Ascending aorta (tissue), 2 donors: ENCODE measurements at regions not wholly inside any gene's neighbourhood (a gene's known extent, or its start where the extent isn't known, plus 50 kb on each side); places are given as distances from the start of the nearest gene placed in this dataset.

Source experiments
- DNase-seq, 2 donors: peaks; one replicate each; pipeline ENCODE4 v3.0.0-alpha.2; 2019; ENCODE audit warnings: low spot score in 2 of 2
- H3K27ac ChIP-seq, 2 donors: fragments of 200-600 bp; sonication (generic); one replicate each; pipeline ENCODE4 v1.5.1; 2016 to 2017; ENCODE audit warnings: mild to moderate bottlenecking in 1 of 2
- H3K27me3 ChIP-seq: fragments of 200-600 bp; sonication (generic); one replicate; pipeline ENCODE4 v1.5.1; 2017
- H3K36me3 ChIP-seq, 2 donors: fragments of 200-600 bp; sonication (generic); one replicate each; pipeline ENCODE4 v1.5.1; 2016
- H3K4me1 ChIP-seq, 2 donors: fragments of 200-600 bp; sonication (generic); one replicate each; pipeline ENCODE4 v1.5.1; 2016 to 2017; ENCODE audit warnings: mild to moderate bottlenecking in 1 of 2
- H3K4me3 ChIP-seq, 2 donors: fragments of 200-600 bp; sonication (generic); one replicate each; pipeline ENCODE4 v1.5.1; 2016 to 2017; ENCODE audit warnings: mild to moderate bottlenecking in 1 of 2
- H3K9me3 ChIP-seq, 2 donors: fragments of 200-600 bp; sonication (generic); one replicate each; pipeline ENCODE4 v1.5.1; 2016
- CTCF ChIP-seq, 3 experiments: fragments of 200-600 bp in 2 of 3; fragments of 450-650 bp in 1 of 3; sonication (generic) in 2 of 3; IDR thresholded peaks; one replicate each; pipeline ENCODE4 v1.5.1; 2016 to 2019; ENCODE audit warnings: antibody characterized with exemption in 3 of 3, mild to moderate bottlenecking in 1 of 3, moderate library complexity in 1 of 3
- intact Hi-C: fragments of 100-400 bp; cut with DNase I; formaldehyde crosslinking; loops from one replicate; pipeline ENCODE4 v1.15.1; 2023

- Histone ChIP-seq H3K4me3 (no peak overlapping the region), H3K27ac (no peak overlapping the region), H3K4me1 (no peaks in the 10 kb centered on the region), H3K9me3 (no peaks in the 10 kb centered on the region), H3K27me3 (no peaks in the 10 kb centered on the region), H3K36me3 (no peaks in the 10 kb centered on the region)
- TF ChIP-seq CTCF (IDR thresholded peaks at IDR 0.05) = no peak
- intact Hi-C loops = no loop called here
- no peak for DNase-seq
Observed at GRCh38 chr16:55136356-55137150, 187.4 kb upstream of the IRX6 start.

GRCh38 chr16:55138298-55138697, 185.7 kb upstream of the IRX6 start:
- no peaks in the 10 kb centered on the region for H3K36me3 ChIP-seq
- H3K9me3 ChIP-seq = no peaks in the 10 kb centered on the region
- intact Hi-C loops = no loop called here
- no peak for DNase-seq
- H3K4me3 ChIP-seq = no peak overlapping the region
- no peak for TF ChIP-seq CTCF (IDR thresholded peaks at IDR 0.05)
- H3K4me1 ChIP-seq = no peaks in the 10 kb centered on the region
- H3K27me3 ChIP-seq = no peaks in the 10 kb centered on the region
- H3K27ac ChIP-seq = no peak overlapping the region

- Histone ChIP-seq H3K9me3 (no peaks in the 10 kb centered on the region), H3K4me1 (no peaks in the 10 kb centered on the region), H3K27me3 (no peaks in the 10 kb centered on the region), H3K4me3 (no peak overlapping the region), H3K36me3 (no peaks in the 10 kb centered on the region), H3K27ac (no peak overlapping the region)
- no peak for TF ChIP-seq CTCF (IDR thresholded peaks at IDR 0.05)
- intact Hi-C loops = no loop called here
- no peak for DNase-seq
Observed at GRCh38 chr16:55142405-55142804, 181.6 kb upstream of the IRX6 start.

GRCh38 chr16:55144651-55145050, 179.4 kb upstream of the IRX6 start:
- no peaks in the 10 kb centered on the region for H3K4me1 ChIP-seq
- no peaks in the 10 kb centered on the region for H3K27me3 ChIP-seq
- intact Hi-C loops = no loop called here
- no peak for TF ChIP-seq CTCF (IDR thresholded peaks at IDR 0.05)
- no peaks in the 10 kb centered on the region for H3K36me3 ChIP-seq
- no peak overlapping the region for H3K27ac ChIP-seq
- DNase-seq = no peak
- H3K9me3 ChIP-seq = no peaks in the 10 kb centered on the region
- H3K4me3 ChIP-seq = no peak overlapping the region

GRCh38 chr16:55145771-55146603, 178.0 kb upstream of the IRX6 start:
- Histone ChIP-seq H3K9me3 (no peaks in the 10 kb centered on the region), H3K4me1 (no peaks in the 10 kb centered on the region), H3K27me3 (no peaks in the 10 kb centered on the region), H3K27ac (no peak overlapping the region), H3K36me3 (no peaks in the 10 kb centered on the region), H3K4me3 (no peak overlapping the region)
- no peak for DNase-seq
- intact Hi-C loops = no loop called here
- TF ChIP-seq CTCF (IDR thresholded peaks at IDR 0.05) = no peak
